IMR-90 (cell line): ENCODE measurements at regions not wholly inside any gene's neighbourhood (a gene's known extent, or its start where the extent isn't known, plus 50 kb on each side); places are given as distances from the start of the nearest gene placed in this dataset.

ENCODE experiments used
- ATAC-seq: fragments of 200-7000 bp; cut with Tn5 transposase; 2 replicates; pipeline ENCODE4 v1.9.1; 2020; ENCODE audit warnings: low read depth, mild to moderate bottlenecking, moderate library complexity
- BruUV-seq: library from RNA; stranded (reverse); fragments of 400-500 nt; replicated peaks from 2 replicates; lab custom pipeline; 2021; lab: Mats Ljungman, UMichigan
- CTCF ChIA-PET: fragments of 300-600 bp; formaldehyde crosslinking; extraction: SDS; loops from one replicate; lab custom pipeline; 2021; ENCODE audit warnings: antibody characterized with exemption; lab: Yijun Ruan, JAX
- POLR2A ChIA-PET: fragments of 300-600 bp; sonication (Branson Sonifier 250); formaldehyde crosslinking; loops from one replicate; lab custom pipeline; 2022; ENCODE audit warnings: antibody characterized with exemption; ENCODE audit not compliant: unreplicated experiment; lab: Charles Lee
- DNase-seq: peaks from one replicate; pipeline ENCODE4 v3.0.0; 2013
- H2AFZ ChIP-seq: replicated peaks from 2 replicates; pipeline ENCODE3; 2013; ENCODE audit warnings: low read length, mild to moderate bottlenecking; ENCODE audit not compliant: poor library complexity
- H2AK5ac ChIP-seq: 2 replicates; pipeline ENCODE4 v1.6.1; 2013; ENCODE audit warnings: low read depth, low read length, inconsistent platforms
- H2AK9ac ChIP-seq: replicated peaks from 2 replicates; pipeline ENCODE3; 2013; ENCODE audit warnings: mild to moderate bottlenecking, low read depth, low read length, moderate library complexity; ENCODE audit not compliant: poor library complexity
- H2BK120ac ChIP-seq: 2 replicates; pipeline ENCODE4 v1.6.1; 2013; ENCODE audit warnings: low read depth, low read length, inconsistent platforms
- H2BK15ac ChIP-seq: 3 replicates; pipeline ENCODE4 v1.6.1; 2013; ENCODE audit warnings: low read depth, low read length, inconsistent platforms
- H2BK20ac ChIP-seq: 2 replicates; pipeline ENCODE4 v1.6.1; 2013; ENCODE audit warnings: low read depth, mild to moderate bottlenecking, inconsistent platforms, low read length, moderate library complexity
- H2BK5ac ChIP-seq: 2 replicates; pipeline ENCODE4 v1.6.1; 2013; ENCODE audit warnings: mild to moderate bottlenecking, low read depth, low read length, inconsistent platforms; ENCODE audit not compliant: poor library complexity, severe bottlenecking
- H3K14ac ChIP-seq: replicated peaks from 2 replicates; pipeline ENCODE4 v1.6.1; 2013; ENCODE audit warnings: low read depth, low read length, inconsistent platforms
- H3K18ac ChIP-seq: 2 replicates; pipeline ENCODE4 v1.6.1; 2013; ENCODE audit warnings: low read depth, low read length, control low read depth
- H3K23ac ChIP-seq: 2 replicates; pipeline ENCODE4 v1.6.1; 2013; ENCODE audit warnings: low read depth, low read length, inconsistent platforms
- H3K27ac ChIP-seq: 2 replicates; pipeline ENCODE4 v1.5.1; 2013; ENCODE audit warnings: mild to moderate bottlenecking, control low read depth, low read length; ENCODE audit not compliant: insufficient read depth
- H3K27me3 ChIP-seq: 2 replicates; pipeline ENCODE4 v1.6.1; 2013; ENCODE audit warnings: low read length; ENCODE audit not compliant: control insufficient read depth, insufficient read depth
- H3K36me3 ChIP-seq: 2 replicates; pipeline ENCODE4 v1.6.1; 2013; ENCODE audit warnings: low read length, mixed read lengths; ENCODE audit not compliant: control insufficient read depth, insufficient read depth
- H3K4ac ChIP-seq: 2 replicates; pipeline ENCODE4 v1.6.1; 2013; ENCODE audit warnings: low read depth, low read length, inconsistent platforms
- H3K4me1 ChIP-seq: 2 replicates; pipeline ENCODE4 v1.6.1; 2013; ENCODE audit warnings: low read length, mixed read lengths; ENCODE audit not compliant: control insufficient read depth, insufficient read depth
- H3K4me2 ChIP-seq: 2 replicates; pipeline ENCODE4 v1.6.1; 2013; ENCODE audit warnings: low read depth, mild to moderate bottlenecking, control low read depth, low read length, moderate library complexity
- H3K4me3 ChIP-seq: 2 replicates; pipeline ENCODE4 v1.5.1; 2013; ENCODE audit warnings: low read depth, mild to moderate bottlenecking, control low read depth, low read length, moderate library complexity; ENCODE audit not compliant: insufficient read depth
- H3K56ac ChIP-seq: 2 replicates; pipeline ENCODE4 v1.6.1; 2013; ENCODE audit warnings: low read length, inconsistent platforms; ENCODE audit not compliant: insufficient read depth; ENCODE audit errors: extremely low read depth
- H3K79me1 ChIP-seq, 2 experiments: 2 replicates each; pipeline ENCODE4 v1.6.1; 2013; ENCODE audit warnings: low read length in 2 of 2, inconsistent platforms in 1 of 2, low read depth in 1 of 2
- H3K9ac ChIP-seq: 2 replicates; pipeline ENCODE4 v1.6.1; 2013; ENCODE audit warnings: low read depth, low read length, control low read depth
- H3K9me1 ChIP-seq: 2 replicates; pipeline ENCODE4 v1.6.1; 2013; ENCODE audit warnings: low read length, inconsistent platforms; ENCODE audit not compliant: insufficient read depth
- H3K9me3 ChIP-seq: 2 replicates; pipeline ENCODE4 v1.6.1; 2013; ENCODE audit warnings: low read length; ENCODE audit not compliant: control insufficient read depth, insufficient read depth
- H4K20me1 ChIP-seq: 2 replicates; pipeline ENCODE4 v1.6.1; 2013; ENCODE audit warnings: low read length, inconsistent platforms; ENCODE audit not compliant: insufficient read depth
- H4K5ac ChIP-seq: 2 replicates; pipeline ENCODE4 v1.6.1; 2013; ENCODE audit warnings: mild to moderate bottlenecking, low read depth, low read length, control low read depth
- H4K8ac ChIP-seq, 2 experiments: 2 replicates each; pipeline ENCODE4 v1.6.1; 2013; ENCODE audit warnings: low read depth in 2 of 2, low read length in 2 of 2, control low read depth in 1 of 2, inconsistent platforms in 1 of 2
- H4K91ac ChIP-seq: 2 replicates; pipeline ENCODE4 v1.6.1; 2013; ENCODE audit warnings: low read depth, low read length, inconsistent platforms; ENCODE audit not compliant: insufficient read depth
- BHLHE40 ChIP-seq: fragments of 150-350 bp; IDR thresholded peaks from 2 replicates; pipeline ENCODE4 v1.6.1; 2016; ENCODE audit warnings: mild to moderate bottlenecking, low read depth, low read length
- CEBPB ChIP-seq: IDR thresholded peaks from 2 replicates; pipeline ENCODE4 v1.6.1; 2012; ENCODE audit warnings: low read depth, low read length, improper control_type of control experiment
- CHD1 ChIP-seq: IDR thresholded peaks from 2 replicates; pipeline ENCODE4 v1.6.1; 2012; ENCODE audit warnings: low read depth, low read length, improper control_type of control experiment
- CTCF ChIP-seq: conservative IDR thresholded peaks from 2 replicates; pipeline ENCODE4 v1.5.1; 2012; ENCODE audit warnings: mild to moderate bottlenecking, low read depth, low read length, improper control_type of control experiment
- ELK1 ChIP-seq: fragments of 150-350 bp; IDR thresholded peaks from 2 replicates; pipeline ENCODE4 v1.6.1; 2016; ENCODE audit warnings: low read depth, mild to moderate bottlenecking, low read length, moderate library complexity, borderline replicate concordance
- FOS ChIP-seq: fragments of 150-350 bp; IDR thresholded peaks from 2 replicates; pipeline ENCODE4 v1.6.1; 2016; ENCODE audit warnings: low read depth, low read length
- MAFK ChIP-seq: IDR thresholded peaks from 2 replicates; pipeline ENCODE4 v1.6.1; 2012; ENCODE audit warnings: low read depth, low read length, improper control_type of control experiment
- MAZ ChIP-seq: IDR thresholded peaks from 2 replicates; pipeline ENCODE4 v1.6.1; 2012; ENCODE audit warnings: low read depth, mild to moderate bottlenecking, low read length, improper control_type of control experiment, moderate library complexity, borderline replicate concordance
- MXI1 ChIP-seq: IDR thresholded peaks from 2 replicates; pipeline ENCODE4 v1.6.1; 2012; ENCODE audit warnings: low read depth, mild to moderate bottlenecking, low read length, moderate library complexity, borderline replicate concordance
- NFE2L2 ChIP-seq: fragments of 150-350 bp; IDR thresholded peaks from 2 replicates; pipeline ENCODE4 v1.6.1; 2016; ENCODE audit warnings: low read depth, mild to moderate bottlenecking, low read length
- POLR2A ChIP-seq: IDR thresholded peaks from 2 replicates; pipeline ENCODE4 v1.6.1; 2012; ENCODE audit warnings: mild to moderate bottlenecking, low read depth, low read length
- RAD21 ChIP-seq: IDR thresholded peaks from 2 replicates; pipeline ENCODE4 v1.6.1; 2012; ENCODE audit warnings: low read length, improper control_type of control experiment
- RCOR1 ChIP-seq: IDR thresholded peaks from 2 replicates; pipeline ENCODE4 v1.6.1; 2012; ENCODE audit warnings: mild to moderate bottlenecking, low read length, improper control_type of control experiment; ENCODE audit not compliant: insufficient replicate concordance
- RFX5 ChIP-seq: IDR thresholded peaks from 2 replicates; pipeline ENCODE4 v1.8.0; 2012; ENCODE audit warnings: low read depth, mild to moderate bottlenecking, low read length, moderate library complexity
- SMC3 ChIP-seq: fragments of 150-350 bp; IDR thresholded peaks from 2 replicates; pipeline ENCODE4 v1.6.1; 2016; ENCODE audit warnings: low read depth, mild to moderate bottlenecking, antibody characterized with exemption, low read length, moderate library complexity
- USF2 ChIP-seq: fragments of 150-350 bp; IDR thresholded peaks from 2 replicates; pipeline ENCODE4 v1.6.1; 2017; ENCODE audit warnings: mild to moderate bottlenecking, antibody characterized with exemption, low read length, low read depth
- WGBS, 2 experiments: methylation state at CpG; one replicate each; pipeline versions ENCODE4 v1.1.5 to v1.1.7; 2013; ENCODE audit warnings: missing lambda C conversion rate in 2 of 2; ENCODE audit not compliant: insufficient read length in 1 of 2; ENCODE audit errors: extremely low coverage in 2 of 2; 5-methylcytosine and 5-hydroxymethylcytosine counted together
- dilution Hi-C: fragments of 300-500 bp; cut with HindIII; formaldehyde crosslinking; loops from one replicate; pipeline ENCODE4 v1.14.3; 2018; ENCODE audit warnings: low sequenced_read_pairs; ENCODE audit not compliant: unreplicated experiment
- in situ Hi-C: fragments of 300-500 bp; cut with MboI; formaldehyde crosslinking; loops from 3 replicates; pipeline ENCODE4 v1.14.3; 2019; ENCODE audit warnings: low sequenced_read_pairs, inconsistent platforms, mixed read lengths
- intact Hi-C: fragments of 100-400 bp; cut with micrococcal nuclease; formaldehyde crosslinking; loops from 2 replicates; pipeline ENCODE4 v1.10.0; 2022

GRCh38 chr3:176577447-176577846, 619.8 kb downstream of the TBL1XR1 start:
- ChIA-PET CTCF (no interaction called here), POLR2A (no interaction called here)
- Histone ChIP-seq H3K4me1 (no peaks in the 10 kb centered on the region), H2AFZ (no peak overlapping the region), H2BK15ac (no peak overlapping the region), H3K4me2 (no peak overlapping the region), H2AK5ac (no peak overlapping the region), H4K5ac (no peak overlapping the region), H3K23ac (no peak overlapping the region), H3K9me3 (no peaks in the 10 kb centered on the region; the same call in 1 of the 2 replicates), H2BK120ac (no peak overlapping the region), H3K27me3 (no peaks in the 10 kb centered on the region), H3K14ac (no peak overlapping the region), H3K27ac (no peak overlapping the region), H3K18ac (no peak overlapping the region), H2BK20ac (no peak overlapping the region), H3K4me3 (no peak overlapping the region), H3K79me1 (no peaks in the 10 kb centered on the region), H3K4ac (no peak overlapping the region), H3K9me1 (no peaks in the 10 kb centered on the region), H2BK5ac (no peak overlapping the region), H3K56ac (no peak overlapping the region), H4K20me1 (no peaks in the 10 kb centered on the region), H3K36me3 (no peaks in the 10 kb centered on the region), H4K91ac (no peak overlapping the region), H2AK9ac (no peak overlapping the region), H4K8ac (no peak overlapping the region), H3K9ac (no peak overlapping the region)
- ATAC-seq = no peak
- dilution Hi-C loops (no loop called here), in situ Hi-C loops (no loop called here), intact Hi-C loops (no loop called here)
- no TSS peak for BruUV-seq
- WGBS, 2 experiments = no CpG with 5 or more reads among the region's 5 CpGs
- DNase-seq = no peak
- no peak for TF ChIP-seq USF2
- TF ChIP-seq RAD21 = no peak
- TF ChIP-seq CTCF = no peak
- TF ChIP-seq MAZ = no peak
- TF ChIP-seq BHLHE40 = no peak
- TF ChIP-seq POLR2A = no peak
- TF ChIP-seq RFX5 = no peak
- no peak for TF ChIP-seq MAFK
- no peak for TF ChIP-seq FOS
- no peak for TF ChIP-seq ELK1
- TF ChIP-seq CEBPB = no peak
- no peak for TF ChIP-seq RCOR1
- no peak for TF ChIP-seq SMC3
- TF ChIP-seq NFE2L2 = no peak
- TF ChIP-seq MXI1 = no peak
- TF ChIP-seq CHD1 = no peak
